H1 (cell line): ENCODE measurements at regions not wholly inside any gene's neighbourhood (a gene's known extent, or its start where the extent isn't known, plus 50 kb on each side); places are given as distances from the start of the nearest gene placed in this dataset.

Experiments used
- CHD1 ChIP-seq: IDR thresholded peaks from 2 replicates; pipeline ENCODE4 v1.6.1; 2012; ENCODE audit warnings: low read depth, low read length, improper control_type of control experiment
- CREB1 ChIP-seq: IDR thresholded peaks from 2 replicates; pipeline ENCODE4 v1.6.1; 2012; ENCODE audit warnings: inconsistent platforms
- TF ChIP-seq, protein P1 (sequence below): IDR thresholded peaks from 2 replicates; pipeline ENCODE4 v1.6.1; 2011; ENCODE audit warnings: low read length, improper control_type of control experiment
- TF ChIP-seq, protein P2 (sequence below), 3 experiments: IDR thresholded peaks; 1 replicate in 2 of 3; 2 replicates in 1 of 3; pipeline versions ENCODE4 v1.5.1 to v1.6.1; 2011; ENCODE audit warnings: low read length in 3 of 3, mild to moderate bottlenecking in 3 of 3, inconsistent platforms in 2 of 3, low read depth in 1 of 3, moderate library complexity in 1 of 3; ENCODE audit not compliant: insufficient read depth in 1 of 3; ENCODE audit errors: control extremely low read depth in 1 of 3

DNA sequence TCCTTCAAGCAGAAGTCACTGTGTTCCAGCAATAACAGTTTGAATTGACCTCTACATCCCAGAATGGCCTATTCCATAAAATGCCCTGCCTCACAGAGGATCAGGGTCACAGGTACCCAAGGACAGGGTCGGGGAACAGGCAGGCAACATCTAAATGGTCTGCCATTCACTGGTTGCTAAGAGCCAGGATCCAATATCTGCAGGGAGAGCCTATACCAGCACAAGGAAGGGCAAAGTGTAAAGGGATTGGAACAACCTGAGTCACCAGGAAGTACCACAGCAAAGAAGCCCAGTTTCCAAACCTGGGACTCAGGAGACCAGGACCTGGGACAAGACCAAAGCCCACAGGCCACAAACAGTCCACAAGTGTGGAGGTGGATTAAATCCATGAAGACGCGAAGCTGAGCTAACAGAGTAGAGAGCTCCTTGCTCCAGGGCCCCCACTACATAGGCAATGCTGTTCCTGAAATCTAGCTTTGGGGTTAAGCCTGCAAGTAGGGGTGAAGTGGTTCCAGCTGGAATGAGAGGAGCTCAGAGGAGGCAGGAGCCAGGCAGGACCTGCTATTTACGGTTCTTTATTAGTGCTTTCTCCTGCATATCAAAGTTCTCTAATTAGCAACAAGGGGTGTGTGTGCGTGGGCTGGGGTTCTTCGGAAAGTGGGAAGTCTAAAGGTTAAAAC is 274.3 kb downstream of the BCL11B start (continued):
- TF ChIP-seq, protein P1, sequence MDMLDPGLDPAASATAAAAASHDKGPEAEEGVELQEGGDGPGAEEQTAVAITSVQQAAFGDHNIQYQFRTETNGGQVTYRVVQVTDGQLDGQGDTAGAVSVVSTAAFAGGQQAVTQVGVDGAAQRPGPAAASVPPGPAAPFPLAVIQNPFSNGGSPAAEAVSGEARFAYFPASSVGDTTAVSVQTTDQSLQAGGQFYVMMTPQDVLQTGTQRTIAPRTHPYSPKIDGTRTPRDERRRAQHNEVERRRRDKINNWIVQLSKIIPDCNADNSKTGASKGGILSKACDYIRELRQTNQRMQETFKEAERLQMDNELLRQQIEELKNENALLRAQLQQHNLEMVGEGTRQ, result no peak
- TF ChIP-seq CHD1 (no peak), CREB1 (no peak)
- TF ChIP-seq, protein P2, sequence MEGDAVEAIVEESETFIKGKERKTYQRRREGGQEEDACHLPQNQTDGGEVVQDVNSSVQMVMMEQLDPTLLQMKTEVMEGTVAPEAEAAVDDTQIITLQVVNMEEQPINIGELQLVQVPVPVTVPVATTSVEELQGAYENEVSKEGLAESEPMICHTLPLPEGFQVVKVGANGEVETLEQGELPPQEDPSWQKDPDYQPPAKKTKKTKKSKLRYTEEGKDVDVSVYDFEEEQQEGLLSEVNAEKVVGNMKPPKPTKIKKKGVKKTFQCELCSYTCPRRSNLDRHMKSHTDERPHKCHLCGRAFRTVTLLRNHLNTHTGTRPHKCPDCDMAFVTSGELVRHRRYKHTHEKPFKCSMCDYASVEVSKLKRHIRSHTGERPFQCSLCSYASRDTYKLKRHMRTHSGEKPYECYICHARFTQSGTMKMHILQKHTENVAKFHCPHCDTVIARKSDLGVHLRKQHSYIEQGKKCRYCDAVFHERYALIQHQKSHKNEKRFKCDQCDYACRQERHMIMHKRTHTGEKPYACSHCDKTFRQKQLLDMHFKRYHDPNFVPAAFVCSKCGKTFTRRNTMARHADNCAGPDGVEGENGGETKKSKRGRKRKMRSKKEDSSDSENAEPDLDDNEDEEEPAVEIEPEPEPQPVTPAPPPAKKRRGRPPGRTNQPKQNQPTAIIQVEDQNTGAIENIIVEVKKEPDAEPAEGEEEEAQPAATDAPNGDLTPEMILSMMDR (IDR thresholded peaks at IDR 0.05; ENCODE audit: control extremely low read depth in 1 of 3, insufficient read depth in 1 of 3, low read depth in 1 of 3, low read length in 3 of 3), result no peak
- TF ChIP-seq, all 59 proteins: peak for 0
